ENCODE measurements at regions not wholly inside any gene's neighbourhood (a gene's known extent, or its start where the extent isn't known, plus 50 kb on each side); places are given as distances from the start of the nearest gene placed in this dataset.

GRCh38 chr1:239826736-239827135, 264.9 kb upstream of the FMN2 start:
- Mint-ChIP-seq H3K27ac (no peak overlapping the region), H3K27me3 (no peaks in the 10 kb centered on the region), H3K9me3 (ENCODE audit: low read depth) (no peaks in the 10 kb centered on the region), H3K4me3 (no peak overlapping the region), H3K36me3 (no peaks in the 10 kb centered on the region), H3K4me1 (peaks cover 7% of the 10 kb centered on the region)
- no peak for DNase-seq
- CTCF ChIA-PET: no interaction called here
- no peak for ATAC-seq

GRCh38 chr1:239829535-239829934, 262.1 kb upstream of the FMN2 start:
- ATAC-seq (no peak), DNase-seq (no peak)
- no peak overlapping the region for H3K27ac Mint-ChIP-seq
- peaks cover 7% of the 10 kb centered on the region for H3K4me1 Mint-ChIP-seq
- H3K36me3 Mint-ChIP-seq: no peaks in the 10 kb centered on the region
- no peak overlapping the region for H3K4me3 Mint-ChIP-seq
- CTCF ChIA-PET: no interaction called here
- no peaks in the 10 kb centered on the region for H3K27me3 Mint-ChIP-seq
- no peaks in the 10 kb centered on the region for H3K9me3 Mint-ChIP-seq (ENCODE audit: low read depth)

GRCh38 chr1:239831577-239832355, 259.9 kb upstream of the FMN2 start:
- H3K36me3 Mint-ChIP-seq: no peaks in the 10 kb centered on the region

GRCh38 chr1:239833723-239834122, 258.0 kb upstream of the FMN2 start:
- Mint-ChIP-seq H3K9me3 (ENCODE audit: low read depth) (no peaks in the 10 kb centered on the region), H3K4me3 (no peak overlapping the region)

More at GRCh38 chr1:239831577-239832355, 259.9 kb upstream of the FMN2 start:
- H3K27me3 Mint-ChIP-seq: no peaks in the 10 kb centered on the region
- no peak overlapping the region for H3K27ac Mint-ChIP-seq
- H3K4me3 Mint-ChIP-seq: no peak overlapping the region
- H3K4me1 Mint-ChIP-seq: no peaks in the 10 kb centered on the region
- no peak for ATAC-seq
- CTCF ChIA-PET: no interaction called here
- H3K9me3 Mint-ChIP-seq (ENCODE audit: low read depth): no peaks in the 10 kb centered on the region
- DNase-seq: no peak

GRCh38 chr1:239835946-239836440, 255.7 kb upstream of the FMN2 start:
- no peaks in the 10 kb centered on the region for H3K4me1 Mint-ChIP-seq
- no peak overlapping the region for H3K27ac Mint-ChIP-seq
- CTCF ChIA-PET: no interaction called here
- no peaks in the 10 kb centered on the region for H3K27me3 Mint-ChIP-seq
- no peak overlapping the region for H3K4me3 Mint-ChIP-seq
- DNase-seq (no peak), ATAC-seq (no peak)
- no peaks in the 10 kb centered on the region for H3K9me3 Mint-ChIP-seq (ENCODE audit: low read depth)
- H3K36me3 Mint-ChIP-seq: peaks cover 2% of the 10 kb centered on the region

More at GRCh38 chr1:239833723-239834122, 258.0 kb upstream of the FMN2 start:
- H3K4me1 Mint-ChIP-seq: no peaks in the 10 kb centered on the region
- no peaks in the 10 kb centered on the region for H3K27me3 Mint-ChIP-seq
- CTCF ChIA-PET: no interaction called here
- H3K27ac Mint-ChIP-seq: no peak overlapping the region
- H3K36me3 Mint-ChIP-seq: peaks cover 2% of the 10 kb centered on the region
- DNase-seq (no peak), ATAC-seq (no peak)

- no peaks in the 10 kb centered on the region for H3K27me3 Mint-ChIP-seq
- CTCF ChIA-PET: no interaction called here
- H3K9me3 Mint-ChIP-seq (ENCODE audit: low read depth): no peaks in the 10 kb centered on the region
- DNase-seq (no peak), ATAC-seq (no peak)
- peaks cover 2% of the 10 kb centered on the region for H3K36me3 Mint-ChIP-seq
- no peaks in the 10 kb centered on the region for H3K4me1 Mint-ChIP-seq
- H3K4me3 Mint-ChIP-seq: no peak overlapping the region
- H3K27ac Mint-ChIP-seq: no peak overlapping the region
Observed at GRCh38 chr1:239840336-239840735, 251.3 kb upstream of the FMN2 start.

- no peak for DNase-seq
- H3K27ac Mint-ChIP-seq: no peak overlapping the region
- H3K36me3 Mint-ChIP-seq: peaks cover 2% of the 10 kb centered on the region
- no peak for ATAC-seq
- H3K4me1 Mint-ChIP-seq: no peaks in the 10 kb centered on the region
- no peaks in the 10 kb centered on the region for H3K27me3 Mint-ChIP-seq
- no peak overlapping the region for H3K4me3 Mint-ChIP-seq
- H3K9me3 Mint-ChIP-seq (ENCODE audit: low read depth): no peaks in the 10 kb centered on the region
- CTCF ChIA-PET: no interaction called here
Observed at GRCh38 chr1:239840790-239841189, 250.9 kb upstream of the FMN2 start.

- Mint-ChIP-seq H3K9me3 (ENCODE audit: low read depth) (no peaks in the 10 kb centered on the region), H3K27ac (no peak overlapping the region), H3K36me3 (peaks cover 2% of the 10 kb centered on the region), H3K27me3 (no peaks in the 10 kb centered on the region), H3K4me1 (no peaks in the 10 kb centered on the region), H3K4me3 (no peak overlapping the region)
- DNase-seq (no peak), ATAC-seq (no peak)
- CTCF ChIA-PET: no interaction called here
Observed at GRCh38 chr1:239841631-239842030, 250.1 kb upstream of the FMN2 start.

GRCh38 chr1:239843541-239843940, 248.1 kb upstream of the FMN2 start:
- CTCF ChIA-PET: no interaction called here
- H3K9me3 Mint-ChIP-seq (ENCODE audit: low read depth): no peaks in the 10 kb centered on the region
- no peak for ATAC-seq
- DNase-seq: no peak
- H3K27me3 Mint-ChIP-seq: no peaks in the 10 kb centered on the region
- H3K36me3 Mint-ChIP-seq: no peaks in the 10 kb centered on the region
- no peak overlapping the region for H3K27ac Mint-ChIP-seq
- H3K4me1 Mint-ChIP-seq: no peaks in the 10 kb centered on the region
- H3K4me3 Mint-ChIP-seq: no peak overlapping the region

- Mint-ChIP-seq H3K4me1 (no peaks in the 10 kb centered on the region), H3K4me3 (no peak overlapping the region), H3K27ac (no peak overlapping the region), H3K9me3 (ENCODE audit: low read depth) (no peaks in the 10 kb centered on the region), H3K27me3 (no peaks in the 10 kb centered on the region), H3K36me3 (no peaks in the 10 kb centered on the region)
- DNase-seq (no peak), ATAC-seq (no peak)
- CTCF ChIA-PET: no interaction called here
Observed at GRCh38 chr1:239844833-239845232, 246.8 kb upstream of the FMN2 start.

- DNase-seq: no peak
- Mint-ChIP-seq H3K27ac (no peak overlapping the region), H3K4me1 (no peaks in the 10 kb centered on the region), H3K4me3 (no peak overlapping the region), H3K36me3 (peaks cover 3% of the 10 kb centered on the region), H3K9me3 (ENCODE audit: low read depth) (peaks cover 8% of the 10 kb centered on the region), H3K27me3 (no peaks in the 10 kb centered on the region)
- CTCF ChIA-PET: no interaction called here
- ATAC-seq: no peak
Observed at GRCh38 chr1:239854922-239855321, 236.8 kb upstream of the FMN2 start.

- H3K4me3 Mint-ChIP-seq: no peak overlapping the region
- no peaks in the 10 kb centered on the region for H3K4me1 Mint-ChIP-seq
- no peaks in the 10 kb centered on the region for H3K27me3 Mint-ChIP-seq
- DNase-seq (no peak), ATAC-seq (no peak)
- CTCF ChIA-PET: no interaction called here
- peaks cover 2% of the 10 kb centered on the region for H3K36me3 Mint-ChIP-seq
- H3K9me3 Mint-ChIP-seq (ENCODE audit: low read depth): peaks cover 8% of the 10 kb centered on the region
- no peak overlapping the region for H3K27ac Mint-ChIP-seq
Observed at GRCh38 chr1:239856067-239856466, 235.6 kb upstream of the FMN2 start.

GRCh38 chr1:239856924-239857323, 234.8 kb upstream of the FMN2 start:
- H3K9me3 Mint-ChIP-seq (ENCODE audit: low read depth): peaks cover 8% of the 10 kb centered on the region
- H3K4me3 Mint-ChIP-seq: no peak overlapping the region
- ATAC-seq (no peak), DNase-seq (no peak)
- peaks cover 2% of the 10 kb centered on the region for H3K36me3 Mint-ChIP-seq
- H3K4me1 Mint-ChIP-seq: no peaks in the 10 kb centered on the region
- CTCF ChIA-PET: no interaction called here
- no peak overlapping the region for H3K27ac Mint-ChIP-seq
- H3K27me3 Mint-ChIP-seq: no peaks in the 10 kb centered on the region

- DNase-seq (no peak), ATAC-seq (no peak)
- CTCF ChIA-PET: no interaction called here
- Mint-ChIP-seq H3K36me3 (peaks cover 2% of the 10 kb centered on the region), H3K4me1 (no peaks in the 10 kb centered on the region), H3K9me3 (ENCODE audit: low read depth) (peaks cover 8% of the 10 kb centered on the region), H3K27me3 (no peaks in the 10 kb centered on the region), H3K4me3 (no peak overlapping the region), H3K27ac (no peak overlapping the region)
Observed at GRCh38 chr1:239858057-239858456, 233.6 kb upstream of the FMN2 start.

Data from activated CD8-positive, alpha-beta memory T cell treated with anti-CD3 and anti-CD28 coated beads, Interleukin-2, amount 10 ng/mL, durations not matched to agents 7 days and 5 days (primary cell).